Omental fat pad (tissue), 3 donors: ENCODE measurements at regions not wholly inside any gene's neighbourhood (a gene's known extent, or its start where the extent isn't known, plus 50 kb on each side); places are given as distances from the start of the nearest gene placed in this dataset.
"Not testable (repeated sequence)": the region's sequence is repeated elsewhere in the genome, so short reads cannot be mapped to it uniquely, and the experiment has no call there.

Source experiments
- ATAC-seq: fragments of 150-250 bp; one replicate; pipeline ENCODE4 v1.9.1; 2016; ENCODE audit warnings: mild to moderate bottlenecking, moderate library complexity; ENCODE audit not compliant: low FRiP score
- DNase-seq: peaks from one replicate; pipeline ENCODE4 v3.0.0-alpha.2; 2019; ENCODE audit warnings: low spot score
- CTCF ChIP-seq, 3 donors: fragments of 450-650 bp; IDR thresholded peaks; one replicate each; pipeline ENCODE4 v1.5.1; 2016 to 2017; ENCODE audit warnings: antibody characterized with exemption in 3 of 3, mild to moderate bottlenecking in 3 of 3, moderate library complexity in 2 of 3

GRCh38 chr11:86148345-86148747 is 79.5 kb upstream of the PICALM start:
- DNase-seq = no peak
- ATAC-seq = no peak
- TF ChIP-seq CTCF (IDR thresholded peaks at IDR 0.05) = no peak

- DNase-seq (no peak), ATAC-seq (no peak)
- TF ChIP-seq CTCF (IDR thresholded peaks at IDR 0.05) = no peak
Observed at GRCh38 chr11:86147004-86147403, 78.1 kb upstream of the PICALM start.

- DNase-seq (no peak), ATAC-seq (no peak)
- TF ChIP-seq CTCF (IDR thresholded peaks at IDR 0.05) = no peak
Observed at GRCh38 chr11:86145439-86146156, 76.7 kb upstream of the PICALM start.

GRCh38 chr11:86144846-86145245 is 76.0 kb upstream of the PICALM start:
- TF ChIP-seq CTCF (IDR thresholded peaks at IDR 0.05) = no peak
- ATAC-seq (no peak), DNase-seq (no peak)

- DNase-seq, ATAC-seq: not testable (repeated sequence)
Observed at GRCh38 chr11:86144087-86144486, 75.2 kb upstream of the PICALM start.

GRCh38 chr11:86143087-86144030 is 74.5 kb upstream of the PICALM start:
- TF ChIP-seq CTCF (IDR thresholded peaks at IDR 0.05) = no peak
- DNase-seq (no peak), ATAC-seq (no peak)

- ATAC-seq (no peak), DNase-seq (no peak)
- no peak for TF ChIP-seq CTCF (IDR thresholded peaks at IDR 0.05)
Observed at GRCh38 chr11:86142170-86142569, 73.3 kb upstream of the PICALM start.
